HEK293 (cell line): ENCODE measurements at regions not wholly inside any gene's neighbourhood (a gene's known extent, or its start where the extent isn't known, plus 50 kb on each side); places are given as distances from the start of the nearest gene placed in this dataset.

Experiments used
- CTCF ChIA-PET: fragments of 350-600 bp; formaldehyde crosslinking; extraction: SDS; loops from one replicate; lab custom pipeline; 2021; ENCODE audit warnings: antibody characterized with exemption; lab: Yijun Ruan, JAX
- POLR2A ChIA-PET: fragments of 300-600 bp; formaldehyde crosslinking; extraction: SDS; loops from one replicate; lab custom pipeline; 2020; ENCODE audit warnings: antibody characterized with exemption, inconsistent platforms; lab: Yijun Ruan, JAX
- H3K27ac ChIP-seq: fragments of 200-500 bp; sonication (Bioruptor generic); 2 replicates; pipeline ENCODE4 v1.5.1; 2014; ENCODE audit warnings: low read depth, low read length, control low read depth, inconsistent platforms; ENCODE audit errors: extremely low read depth
- H3K36me3 ChIP-seq, 2 experiments: fragments of 200-500 bp in 1 of 2; sonication (Bioruptor generic) in 1 of 2; 1 replicate in 1 of 2; 2 replicates in 1 of 2; pipeline ENCODE4 v1.5.1; 2014 to 2017; ENCODE audit warnings: inconsistent platforms in 2 of 2, low read length in 2 of 2; ENCODE audit not compliant: control insufficient read depth in 2 of 2, insufficient read depth in 1 of 2
- H3K4me1 ChIP-seq: fragments of 200-500 bp; sonication (Bioruptor generic); 2 replicates; pipeline ENCODE4 v1.5.1; 2014; ENCODE audit warnings: mild to moderate bottlenecking, low read length, inconsistent platforms; ENCODE audit not compliant: control insufficient read depth, insufficient read depth
- H3K4me3 ChIP-seq: 2 replicates; pipeline ENCODE4 v1.5.1; 2011; ENCODE audit warnings: low read depth, mild to moderate bottlenecking, control low read depth, low read length, moderate library complexity
- H3K9me3 ChIP-seq: fragments of 200-500 bp; sonication (Bioruptor generic); 2 replicates; pipeline ENCODE4 v1.5.1; 2014; ENCODE audit warnings: low read depth, low read length, inconsistent platforms; ENCODE audit not compliant: control insufficient read depth, insufficient read depth
- BCL11A ChIP-seq: fragments of 450-650 bp; formaldehyde crosslinking; IDR thresholded peaks from 2 replicates; pipeline ENCODE4 v1.5.1; 2016; ENCODE audit warnings: low read depth, missing biosample characterization, missing genetic modification characterization
- FEZF1 ChIP-seq: fragments of 450-650 bp; formaldehyde crosslinking; IDR thresholded peaks from 2 replicates; pipeline ENCODE4 v1.5.1; 2016; ENCODE audit warnings: missing biosample characterization, missing genetic modification characterization
- SCRT2 ChIP-seq: fragments of 450-650 bp; formaldehyde crosslinking; IDR thresholded peaks from 2 replicates; pipeline ENCODE4 v1.5.1; 2016; ENCODE audit warnings: missing biosample characterization, missing genetic modification characterization
- WT1 ChIP-seq: fragments of 450-650 bp; formaldehyde crosslinking; IDR thresholded peaks from 2 replicates; pipeline ENCODE4 v1.5.1; 2016; ENCODE audit warnings: missing biosample characterization, missing genetic modification characterization
- ZNF18 ChIP-seq: fragments of 450-650 bp; formaldehyde crosslinking; IDR thresholded peaks from 2 replicates; pipeline ENCODE4 v1.5.1; 2016; ENCODE audit warnings: missing biosample characterization, missing genetic modification characterization
- ZNF324 ChIP-seq: fragments of 450-650 bp; formaldehyde crosslinking; IDR thresholded peaks from 2 replicates; pipeline ENCODE4 v1.5.1; 2016; ENCODE audit warnings: missing biosample characterization, missing genetic modification characterization
- ZNF362 ChIP-seq: fragments of 450-650 bp; formaldehyde crosslinking; IDR thresholded peaks from 2 replicates; pipeline ENCODE4 v1.5.1; 2016; ENCODE audit warnings: missing biosample characterization, missing genetic modification characterization
- ZNF449 ChIP-seq: fragments of 450-650 bp; formaldehyde crosslinking; IDR thresholded peaks from 2 replicates; pipeline ENCODE4 v1.5.1; 2017; ENCODE audit warnings: missing biosample characterization, mild to moderate bottlenecking, missing genetic modification characterization, moderate library complexity
- ZNF530 ChIP-seq: fragments of 450-650 bp; formaldehyde crosslinking; IDR thresholded peaks from 2 replicates; pipeline ENCODE4 v1.5.1; 2016; ENCODE audit warnings: low read depth, missing biosample characterization, missing genetic modification characterization
- ZNF600 ChIP-seq: fragments of 450-650 bp; formaldehyde crosslinking; IDR thresholded peaks from 2 replicates; pipeline ENCODE4 v1.5.1; 2016; ENCODE audit warnings: missing biosample characterization, missing genetic modification characterization
- ZNF629 ChIP-seq: fragments of 450-650 bp; formaldehyde crosslinking; IDR thresholded peaks from 2 replicates; pipeline ENCODE4 v1.5.1; 2017; ENCODE audit warnings: missing biosample characterization, missing genetic modification characterization
- ZNF654 ChIP-seq: fragments of 450-650 bp; formaldehyde crosslinking; IDR thresholded peaks from 2 replicates; pipeline ENCODE4 v1.5.1; 2016; ENCODE audit warnings: low read depth, missing biosample characterization, missing genetic modification characterization
- ZNF677 ChIP-seq: fragments of 450-650 bp; IDR thresholded peaks from 2 replicates; pipeline ENCODE4 v1.5.0; 2018; ENCODE audit warnings: missing biosample characterization, mild to moderate bottlenecking, missing genetic modification characterization, moderate library complexity
- ZNF701 ChIP-seq: fragments of 450-650 bp; formaldehyde crosslinking; IDR thresholded peaks from 2 replicates; pipeline ENCODE4 v1.5.1; 2016; ENCODE audit warnings: missing biosample characterization, missing genetic modification characterization
- ZNF747 ChIP-seq: fragments of 450-650 bp; formaldehyde crosslinking; IDR thresholded peaks from 2 replicates; pipeline ENCODE4 v1.5.1; 2016; ENCODE audit warnings: missing biosample characterization, missing genetic modification characterization
- TF ChIP-seq, protein P1 (sequence below): fragments of 450-650 bp; formaldehyde crosslinking; IDR thresholded peaks from 2 replicates; pipeline ENCODE4 v1.5.1; 2016; ENCODE audit warnings: missing biosample characterization, missing genetic modification characterization
- TF ChIP-seq, protein P2 (sequence below): fragments of 450-650 bp; formaldehyde crosslinking; conservative IDR thresholded peaks from 2 replicates; pipeline ENCODE4 v1.5.1; 2016; ENCODE audit warnings: low read depth, missing biosample characterization, missing genetic modification characterization

GRCh38 chr4:120304801-120305200 lies 238.2 kb upstream of the MAD2L1 start (continued):
- TF ChIP-seq ZNF449 (tag by site-specific recombination) (no peak), WT1 (tag by site-specific recombination) (no peak), ZNF530 (no peak)

DNA sequence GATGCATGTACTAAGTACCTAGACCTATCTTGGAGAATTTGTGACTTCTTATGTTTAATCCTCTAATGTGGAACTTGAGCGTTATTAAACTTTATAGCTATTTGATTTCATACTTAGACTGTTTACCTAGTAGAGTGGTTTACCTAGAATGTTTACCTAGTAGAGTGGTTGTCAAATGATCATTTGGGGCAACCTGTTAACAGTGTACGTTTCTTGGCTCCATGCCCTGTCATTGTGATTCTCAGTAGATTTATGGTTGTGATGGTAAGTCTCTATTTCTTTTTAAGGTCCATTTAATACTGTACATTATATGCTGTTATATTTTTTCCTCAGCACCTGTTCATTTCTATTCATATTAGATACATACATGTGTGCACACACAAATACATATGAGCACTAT lies 233.0 kb upstream of the MAD2L1 start:
- no peaks in the 10 kb centered on the region for H3K9me3 ChIP-seq
- TF ChIP-seq ZNF747: no peak
- TF ChIP-seq FEZF1: peak; percentile 50; the same call in 1 of the 2 replicates
- TF ChIP-seq ZNF362 (tag by site-specific recombination): no peak
- no peak for TF ChIP-seq ZNF324 (tag by site-specific recombination)
- TF ChIP-seq, protein P1, sequence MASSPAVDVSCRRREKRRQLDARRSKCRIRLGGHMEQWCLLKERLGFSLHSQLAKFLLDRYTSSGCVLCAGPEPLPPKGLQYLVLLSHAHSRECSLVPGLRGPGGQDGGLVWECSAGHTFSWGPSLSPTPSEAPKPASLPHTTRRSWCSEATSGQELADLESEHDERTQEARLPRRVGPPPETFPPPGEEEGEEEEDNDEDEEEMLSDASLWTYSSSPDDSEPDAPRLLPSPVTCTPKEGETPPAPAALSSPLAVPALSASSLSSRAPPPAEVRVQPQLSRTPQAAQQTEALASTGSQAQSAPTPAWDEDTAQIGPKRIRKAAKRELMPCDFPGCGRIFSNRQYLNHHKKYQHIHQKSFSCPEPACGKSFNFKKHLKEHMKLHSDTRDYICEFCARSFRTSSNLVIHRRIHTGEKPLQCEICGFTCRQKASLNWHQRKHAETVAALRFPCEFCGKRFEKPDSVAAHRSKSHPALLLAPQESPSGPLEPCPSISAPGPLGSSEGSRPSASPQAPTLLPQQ (tag by site-specific recombination): no peak
- TF ChIP-seq ZNF701: no peak
- peak; percentile 51 for TF ChIP-seq SCRT2
- TF ChIP-seq, protein P2, sequence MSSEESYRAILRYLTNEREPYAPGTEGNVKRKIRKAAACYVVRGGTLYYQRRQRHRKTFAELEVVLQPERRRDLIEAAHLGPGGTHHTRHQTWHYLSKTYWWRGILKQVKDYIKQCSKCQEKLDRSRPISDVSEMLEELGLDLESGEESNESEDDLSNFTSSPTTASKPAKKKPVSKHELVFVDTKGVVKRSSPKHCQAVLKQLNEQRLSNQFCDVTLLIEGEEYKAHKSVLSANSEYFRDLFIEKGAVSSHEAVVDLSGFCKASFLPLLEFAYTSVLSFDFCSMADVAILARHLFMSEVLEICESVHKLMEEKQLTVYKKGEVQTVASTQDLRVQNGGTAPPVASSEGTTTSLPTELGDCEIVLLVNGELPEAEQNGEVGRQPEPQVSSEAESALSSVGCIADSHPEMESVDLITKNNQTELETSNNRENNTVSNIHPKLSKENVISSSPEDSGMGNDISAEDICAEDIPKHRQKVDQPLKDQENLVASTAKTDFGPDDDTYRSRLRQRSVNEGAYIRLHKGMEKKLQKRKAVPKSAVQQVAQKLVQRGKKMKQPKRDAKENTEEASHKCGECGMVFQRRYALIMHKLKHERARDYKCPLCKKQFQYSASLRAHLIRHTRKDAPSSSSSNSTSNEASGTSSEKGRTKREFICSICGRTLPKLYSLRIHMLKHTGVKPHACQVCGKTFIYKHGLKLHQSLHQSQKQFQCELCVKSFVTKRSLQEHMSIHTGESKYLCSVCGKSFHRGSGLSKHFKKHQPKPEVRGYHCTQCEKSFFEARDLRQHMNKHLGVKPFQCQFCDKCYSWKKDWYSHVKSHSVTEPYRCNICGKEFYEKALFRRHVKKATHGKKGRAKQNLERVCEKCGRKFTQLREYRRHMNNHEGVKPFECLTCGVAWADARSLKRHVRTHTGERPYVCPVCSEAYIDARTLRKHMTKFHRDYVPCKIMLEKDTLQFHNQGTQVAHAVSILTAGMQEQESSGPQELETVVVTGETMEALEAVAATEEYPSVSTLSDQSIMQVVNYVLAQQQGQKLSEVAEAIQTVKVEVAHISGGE (tag by site-specific recombination): no peak
- no peak for TF ChIP-seq ZNF18 (tag by site-specific recombination)
- no peak for TF ChIP-seq ZNF654 (tag by site-specific recombination)
- TF ChIP-seq ZNF677 (tag by site-specific recombination): no peak
- no peak for TF ChIP-seq ZNF629 (tag by site-specific recombination)
- TF ChIP-seq ZNF600: no peak
- no peak for TF ChIP-seq BCL11A
- no peak overlapping the region for H3K4me3 ChIP-seq
- H3K27ac ChIP-seq: no peak overlapping the region
- POLR2A ChIA-PET: no interaction called here
- CTCF ChIA-PET: interaction anchor here (0.7 kb wide), 1 partner anchor 1462 kb away, joined by 4 read pairs; no protein-coding TSS in a partner anchor
- H3K36me3 ChIP-seq: no peaks in the 10 kb centered on the region
- no peaks in the 10 kb centered on the region for H3K4me1 ChIP-seq
